ENCODE measurements at regions not wholly inside any gene's neighbourhood (a gene's known extent, or its start where the extent isn't known, plus 50 kb on each side); places are given as distances from the start of the nearest gene placed in this dataset.

DNA sequence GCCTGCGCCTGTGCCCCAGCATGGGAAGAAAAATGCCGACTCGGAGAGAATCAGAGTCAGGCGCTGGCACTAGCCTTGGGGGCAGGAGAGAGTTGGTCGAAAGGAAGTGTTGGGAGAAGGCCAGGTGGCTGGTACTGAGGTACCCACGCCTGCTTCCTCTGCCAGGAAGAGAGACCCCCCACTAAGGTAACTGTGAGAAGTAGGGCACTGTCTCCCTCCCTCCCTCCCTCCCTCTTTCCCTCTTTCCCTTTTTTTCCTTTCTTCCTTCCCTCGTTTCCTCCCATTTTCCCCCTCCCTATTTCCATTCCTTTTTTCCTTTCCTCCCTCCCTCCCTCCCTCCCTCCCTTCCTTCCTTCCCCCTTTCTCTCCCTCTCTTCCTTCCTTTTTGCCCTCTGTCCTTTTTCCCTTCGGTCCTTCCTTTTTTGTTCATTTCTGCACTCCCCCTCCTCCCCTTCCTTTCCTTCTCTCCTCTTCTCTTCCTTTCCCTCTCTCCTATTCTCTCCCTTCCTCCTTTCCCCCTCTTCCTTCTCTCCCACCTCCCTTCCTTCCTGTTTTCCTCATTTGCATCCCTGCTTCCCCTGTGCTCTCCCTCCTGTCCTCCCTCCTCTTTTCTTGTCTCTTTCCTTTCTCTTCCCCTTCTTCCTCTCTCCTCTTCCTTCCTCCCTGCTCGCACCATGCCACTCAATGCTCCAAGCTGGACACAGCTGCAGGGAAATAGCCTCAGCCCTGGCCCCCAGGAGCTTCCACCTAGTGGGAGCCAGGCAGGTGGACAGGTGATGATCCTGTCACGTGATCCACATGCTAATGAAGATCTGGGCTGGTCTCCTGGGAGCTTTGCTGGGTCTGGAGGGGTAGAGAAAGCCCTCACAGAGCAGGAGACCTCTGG is 148.0 kb downstream of the DHX35 start:
- DNase-seq, result no peak

DNA sequence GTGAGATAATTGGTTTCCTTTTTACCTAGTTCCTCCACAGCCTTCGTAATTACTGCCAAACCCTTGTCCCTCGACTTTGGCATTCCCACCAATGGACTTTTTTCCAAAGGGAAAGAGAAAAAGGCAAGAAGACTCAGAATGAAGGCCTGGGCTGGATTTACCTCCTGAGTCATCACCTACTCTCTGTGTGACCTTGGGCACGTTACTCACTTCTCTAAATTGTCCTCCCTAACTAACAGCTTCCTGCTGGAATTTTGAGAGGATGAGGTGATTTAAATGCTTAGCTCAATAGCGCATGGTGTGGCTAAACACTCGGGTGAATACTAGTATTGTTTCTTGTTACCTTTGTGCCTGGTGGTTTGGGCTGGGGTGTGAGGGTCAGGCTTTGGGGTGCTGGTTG is 146.6 kb downstream of the DHX35 start:
- DNase-seq, result no peak

DNA sequence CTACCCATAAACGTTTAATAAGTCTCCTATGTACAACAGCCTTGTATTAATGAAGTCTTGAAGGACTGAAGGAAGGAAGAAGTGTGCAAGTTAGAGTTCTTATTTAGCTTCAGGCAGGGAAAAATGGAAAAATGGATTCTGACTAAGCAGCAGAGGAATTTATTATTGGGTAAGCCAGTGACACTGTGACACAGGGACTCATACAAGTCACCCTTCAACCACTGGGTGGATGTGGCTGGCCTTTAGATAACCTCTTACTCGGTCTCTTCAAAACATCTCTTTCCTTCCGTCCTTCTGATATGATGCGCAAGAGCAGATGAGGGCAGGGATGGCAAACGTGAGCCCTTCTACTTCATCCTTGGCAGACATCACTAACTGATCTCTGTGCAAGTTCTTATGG is 145.6 kb downstream of the DHX35 start:
- no peak for DNase-seq

DNA sequence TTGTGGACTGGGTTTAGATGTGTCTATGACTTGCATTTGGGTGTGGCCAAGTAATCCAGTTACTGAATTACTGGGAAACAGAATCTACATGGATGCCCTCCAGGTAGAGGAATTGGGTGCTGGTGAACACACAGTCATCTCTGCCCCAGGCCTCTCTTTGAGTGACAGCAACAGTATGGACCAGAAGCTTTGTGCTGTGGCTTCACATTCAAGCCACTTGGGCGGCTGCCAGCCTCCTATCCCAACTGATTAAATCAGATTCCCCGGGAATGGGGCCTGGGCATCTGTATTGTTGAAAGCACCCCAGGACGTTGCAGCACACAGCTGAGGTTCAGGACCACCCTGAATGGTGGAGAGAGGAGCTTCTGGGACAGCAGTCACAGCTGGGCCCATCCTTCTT is 144.6 kb downstream of the DHX35 start:
- no peak for DNase-seq

DNA sequence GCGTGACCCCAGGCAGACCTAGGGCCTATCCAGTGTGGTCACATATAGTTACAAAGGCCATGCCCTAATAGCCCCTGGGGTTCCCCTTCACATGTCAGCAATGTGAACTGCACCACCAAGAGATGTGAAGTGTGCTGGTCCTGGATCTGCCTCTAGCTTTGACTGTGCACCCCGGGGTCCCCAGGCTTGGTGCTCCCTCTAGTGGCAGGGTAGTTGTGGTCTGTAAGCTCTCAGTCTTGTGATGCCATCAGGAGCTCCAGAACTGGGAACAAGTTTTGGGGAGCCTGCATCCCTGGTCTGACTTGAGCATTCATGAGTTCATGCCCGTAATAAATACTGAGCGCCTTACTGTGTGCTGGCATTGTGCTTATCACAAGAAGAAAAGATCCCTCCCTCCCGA is 143.4 kb downstream of the DHX35 start:
- no peak for DNase-seq

DNA sequence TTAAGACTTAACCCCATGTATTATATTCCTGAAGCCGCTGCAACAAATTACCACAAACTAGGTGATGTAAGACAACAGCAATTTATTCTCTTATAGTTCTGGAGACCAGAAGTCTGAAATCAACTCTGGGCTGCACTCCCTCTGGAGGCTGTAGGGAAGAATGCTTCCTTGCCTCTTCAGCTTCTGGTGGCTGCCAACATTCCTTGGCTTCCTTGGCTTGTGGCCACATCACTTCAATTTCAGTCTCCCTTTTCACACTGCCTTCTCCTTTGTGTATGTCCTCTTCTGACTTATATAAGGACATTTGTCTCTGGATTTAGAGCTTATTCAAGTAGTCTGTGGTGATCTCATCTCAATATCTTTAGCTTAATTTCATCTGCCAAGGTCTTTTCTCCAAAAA is 141.6 kb downstream of the DHX35 start:
- DNase-seq, result no peak

DNA sequence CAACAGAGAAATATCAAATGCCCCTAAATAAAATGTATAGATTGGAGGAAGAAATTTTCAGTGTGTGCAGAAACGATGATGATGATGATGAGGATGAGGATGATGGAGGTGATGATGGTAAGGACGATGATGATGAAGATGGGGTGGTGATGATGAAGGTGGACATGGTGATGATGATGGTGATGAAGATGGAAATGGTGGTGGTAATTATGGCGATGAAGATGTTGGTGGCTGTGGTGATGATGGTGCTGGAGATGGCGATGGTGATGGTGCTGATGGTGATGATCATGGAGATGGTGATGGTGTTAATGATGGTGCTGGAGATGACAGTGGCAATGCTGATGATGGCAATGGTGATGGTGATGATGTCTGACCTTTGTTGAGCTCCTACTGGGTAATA is 141.2 kb downstream of the DHX35 start:
- no peak for DNase-seq

DNA sequence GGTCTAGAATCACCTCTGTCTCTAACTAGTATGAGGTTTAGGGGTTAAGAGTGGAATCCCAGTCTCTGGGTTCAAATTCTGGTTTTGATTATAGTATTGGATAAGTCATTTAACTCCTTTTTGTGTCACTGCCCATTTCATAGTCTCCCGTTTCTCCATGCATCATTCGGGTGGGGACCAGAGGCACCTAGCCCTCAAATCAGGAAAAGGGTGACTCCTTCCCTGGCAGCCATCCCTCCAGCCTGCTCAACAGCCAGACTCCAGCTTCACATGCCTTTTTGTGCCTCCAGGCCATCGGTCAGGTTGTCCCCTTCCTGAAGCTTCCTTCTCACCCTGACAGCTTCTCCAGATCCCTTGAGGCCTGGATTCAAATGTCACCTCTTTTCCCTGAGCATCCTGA is 139.8 kb downstream of the DHX35 start:
- no peak for DNase-seq

DNA sequence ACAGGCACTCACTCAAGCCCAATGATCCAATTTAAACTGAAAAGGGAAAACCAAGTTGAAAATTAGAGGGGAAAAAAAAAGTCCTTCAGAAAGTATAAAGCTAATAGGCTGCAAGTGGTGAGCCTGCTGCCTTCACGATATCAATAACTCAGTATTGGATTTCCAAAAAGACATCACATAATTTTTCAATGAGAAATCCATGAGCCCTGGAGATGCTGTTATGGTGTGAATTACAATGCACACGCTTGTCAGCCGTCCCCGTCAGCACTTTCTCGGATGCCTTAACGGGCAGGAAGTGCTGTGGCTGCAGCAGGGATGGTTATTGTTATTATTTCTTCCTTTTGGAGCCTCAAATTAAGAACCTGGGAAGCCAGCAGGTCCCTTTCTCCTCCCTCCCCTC is 138.5 kb downstream of the DHX35 start:
- DNase-seq, result no peak

DNA sequence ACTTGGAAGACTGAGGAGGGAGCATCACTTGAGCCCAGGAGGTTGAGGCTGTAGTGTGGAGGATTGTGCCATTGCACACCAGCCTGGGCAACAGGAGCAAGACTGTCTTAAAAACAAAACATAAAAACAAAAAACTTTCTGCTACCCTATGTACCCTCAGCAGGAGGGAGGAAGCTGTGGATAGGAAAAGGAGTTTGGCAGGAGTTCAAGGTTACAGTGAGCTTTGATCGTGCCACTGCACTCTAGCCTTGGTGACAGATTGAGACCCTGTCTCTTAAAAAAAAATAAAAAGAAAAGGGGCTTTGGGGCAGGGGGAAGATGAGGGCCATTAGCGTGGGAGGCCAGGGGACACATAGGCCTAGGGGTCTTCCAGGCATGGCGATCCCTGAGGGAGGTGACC is 135.7 kb downstream of the DHX35 start:
- no peak for DNase-seq

DNA sequence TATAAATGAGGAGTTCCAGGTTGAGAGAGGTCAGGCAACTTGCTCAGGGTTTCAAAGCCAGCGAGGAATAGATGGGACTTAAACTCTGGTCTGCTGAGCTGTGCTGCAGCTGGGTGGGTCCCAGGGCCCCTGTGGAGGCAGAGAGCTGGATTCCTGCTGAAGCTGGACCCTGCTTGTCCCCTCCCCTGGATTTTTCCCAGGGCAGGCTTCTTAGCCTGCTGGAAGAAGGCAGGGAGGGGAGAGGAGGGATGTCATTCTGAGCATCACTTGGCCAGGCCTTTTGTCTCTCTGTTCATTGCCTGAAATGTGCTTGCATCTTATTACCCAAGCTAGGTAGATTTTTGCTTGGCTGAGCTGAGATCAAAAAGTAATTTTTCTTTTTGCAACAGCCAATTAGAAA is 133.7 kb downstream of the DHX35 start:
- DNase-seq, result no peak

DNA sequence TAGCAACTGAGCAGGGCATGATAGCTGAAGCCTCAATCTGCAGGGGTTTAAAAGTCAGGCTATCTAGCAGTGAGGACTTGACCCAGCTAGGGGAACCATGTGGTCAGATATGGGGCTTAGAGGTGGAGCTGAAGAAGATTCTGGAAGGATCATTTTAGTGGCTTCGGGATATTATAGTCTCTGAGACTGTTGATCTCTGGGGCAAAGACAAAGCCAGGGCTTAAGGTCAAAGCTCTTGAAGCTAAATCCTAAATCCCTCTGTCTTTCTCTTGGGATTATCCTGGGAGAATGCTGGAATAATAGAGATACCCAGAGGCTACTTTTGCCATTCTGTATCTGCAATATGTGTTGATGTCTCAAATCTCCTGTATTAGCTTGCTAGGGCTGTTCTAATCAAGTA is 132.2 kb downstream of the DHX35 start:
- DNase-seq, result no peak

DNA sequence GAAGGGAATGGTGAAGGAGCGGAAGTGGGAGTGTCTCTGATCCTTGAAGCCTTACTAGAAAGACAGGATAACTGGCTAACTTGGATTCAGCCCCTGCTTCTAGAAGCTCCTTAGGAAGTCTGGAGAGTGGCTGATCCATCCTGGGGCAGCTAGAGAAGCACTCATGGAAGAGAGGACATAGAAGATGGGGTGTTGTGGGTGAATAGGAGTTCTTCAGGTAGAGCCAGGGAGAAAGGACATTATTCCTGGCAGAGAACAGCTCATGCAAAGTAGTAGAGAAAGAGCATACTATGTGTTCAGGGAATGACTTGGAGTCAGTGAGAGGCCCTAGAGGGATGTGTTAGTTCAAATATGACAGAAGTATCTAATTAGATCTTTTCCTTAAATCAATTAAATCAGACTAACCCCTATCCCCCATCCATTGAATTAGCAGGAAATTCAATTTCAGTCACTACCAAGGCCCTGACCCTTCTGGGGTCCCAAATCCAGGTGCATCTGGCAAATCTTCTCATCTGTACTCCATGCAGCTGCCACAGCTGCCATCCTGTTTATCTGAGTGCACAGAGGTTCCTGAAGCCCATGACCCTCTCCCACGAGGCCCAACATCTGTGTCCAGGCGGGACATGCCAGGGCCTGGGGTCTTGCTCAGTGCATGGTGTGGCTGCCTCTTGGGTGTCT is 130.7 kb downstream of the DHX35 start:
- DNase-seq, result no peak

DNA sequence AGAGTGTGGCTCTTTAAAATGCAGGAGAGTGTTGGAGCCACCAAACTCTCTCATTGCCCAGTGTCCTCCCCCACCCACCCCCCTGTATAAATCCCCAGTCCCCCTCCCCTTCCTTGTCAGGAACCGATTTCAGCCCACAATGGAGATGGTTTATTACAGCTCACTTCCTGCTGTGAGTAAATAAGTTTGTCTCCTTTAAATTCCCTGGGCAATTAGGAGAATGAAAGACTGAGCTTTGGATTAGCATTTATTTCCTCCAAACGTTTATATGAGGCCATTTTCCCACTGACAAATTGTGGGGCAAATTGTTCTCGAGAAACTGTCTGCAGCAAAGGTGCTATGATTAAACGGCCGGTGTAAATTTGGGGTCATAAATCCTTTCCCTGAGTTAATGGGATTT is 128.8 kb downstream of the DHX35 start:
- no peak for DNase-seq

DNA sequence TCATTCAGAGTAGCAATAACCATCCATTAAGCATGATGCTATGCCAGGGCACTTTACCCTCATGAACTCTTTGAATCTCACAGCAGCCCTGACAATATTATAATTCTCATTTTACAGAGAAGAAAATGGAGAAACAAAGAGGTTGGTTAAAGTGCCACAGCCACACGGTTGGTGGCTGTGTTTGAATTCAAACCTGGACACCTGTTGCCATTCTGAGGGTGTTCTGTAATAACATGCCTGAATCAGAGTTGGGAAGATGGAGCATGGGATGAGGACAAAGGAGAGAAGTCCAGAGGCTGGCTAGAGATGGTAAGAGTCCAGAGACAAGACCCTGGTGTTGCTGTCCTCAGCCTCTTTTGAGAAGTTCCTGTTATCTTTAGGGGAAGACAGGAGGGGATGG is 127.7 kb downstream of the DHX35 start:
- DNase-seq, result no peak

All from effector CD4-positive, alpha-beta T cell (primary cell).